Loucy (cell line): ENCODE measurements at regions not wholly inside any gene's neighbourhood (a gene's known extent, or its start where the extent isn't known, plus 50 kb on each side); places are given as distances from the start of the nearest gene placed in this dataset.

Experiments used
- EZH2phosphoT487 ChIP-seq: fragments of 200-600 bp; IDR thresholded peaks from 2 replicates; pipeline ENCODE4 v1.6.1; 2018; ENCODE audit warnings: antibody characterized with exemption, mild to moderate bottlenecking, moderate library complexity, borderline replicate concordance
- TF ChIP-seq, protein P1 (sequence below): fragments of 200-600 bp; sonication (generic); conservative IDR thresholded peaks from 2 replicates; pipeline ENCODE4 v1.5.1; 2014; ENCODE audit warnings: mild to moderate bottlenecking, antibody characterized with exemption, low read length

DNA sequence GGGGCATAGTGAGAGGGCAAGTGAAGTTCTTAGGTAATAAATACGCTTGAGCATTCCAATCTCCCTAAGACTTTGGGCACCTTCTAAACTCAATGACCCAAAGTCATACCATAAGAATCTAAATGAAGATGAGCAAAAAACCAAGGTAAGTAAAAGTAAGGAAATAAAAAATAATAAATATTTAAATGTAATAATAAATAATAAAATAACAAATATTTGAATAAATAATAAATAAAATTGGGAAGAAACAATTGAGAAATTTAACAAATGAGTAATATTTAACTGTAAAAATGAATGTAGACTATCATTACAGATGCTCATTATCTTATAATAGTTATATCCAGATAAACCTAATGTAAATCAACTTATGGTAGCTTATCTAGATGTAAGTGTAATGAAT is 391.7 kb downstream of the WDR72 start:
- TF ChIP-seq, protein P1, sequence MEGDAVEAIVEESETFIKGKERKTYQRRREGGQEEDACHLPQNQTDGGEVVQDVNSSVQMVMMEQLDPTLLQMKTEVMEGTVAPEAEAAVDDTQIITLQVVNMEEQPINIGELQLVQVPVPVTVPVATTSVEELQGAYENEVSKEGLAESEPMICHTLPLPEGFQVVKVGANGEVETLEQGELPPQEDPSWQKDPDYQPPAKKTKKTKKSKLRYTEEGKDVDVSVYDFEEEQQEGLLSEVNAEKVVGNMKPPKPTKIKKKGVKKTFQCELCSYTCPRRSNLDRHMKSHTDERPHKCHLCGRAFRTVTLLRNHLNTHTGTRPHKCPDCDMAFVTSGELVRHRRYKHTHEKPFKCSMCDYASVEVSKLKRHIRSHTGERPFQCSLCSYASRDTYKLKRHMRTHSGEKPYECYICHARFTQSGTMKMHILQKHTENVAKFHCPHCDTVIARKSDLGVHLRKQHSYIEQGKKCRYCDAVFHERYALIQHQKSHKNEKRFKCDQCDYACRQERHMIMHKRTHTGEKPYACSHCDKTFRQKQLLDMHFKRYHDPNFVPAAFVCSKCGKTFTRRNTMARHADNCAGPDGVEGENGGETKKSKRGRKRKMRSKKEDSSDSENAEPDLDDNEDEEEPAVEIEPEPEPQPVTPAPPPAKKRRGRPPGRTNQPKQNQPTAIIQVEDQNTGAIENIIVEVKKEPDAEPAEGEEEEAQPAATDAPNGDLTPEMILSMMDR, result no peak
- TF ChIP-seq EZH2phosphoT487, result no peak
